HAP-1 (cell line): ENCODE measurements at regions not wholly inside any gene's neighbourhood (a gene's known extent, or its start where the extent isn't known, plus 50 kb on each side); places are given as distances from the start of the nearest gene placed in this dataset.

ENCODE experiments used
- DNase-seq, 2 experiments: peaks; one replicate each; pipeline ENCODE4 v3.0.0-alpha.2; 2016 to 2020; ENCODE audit warnings: low spot score in 2 of 2
- H3K27me3 ChIP-seq: fragments of 250-450 bp; sonication (Bioruptor Pico); 2 replicates; pipeline ENCODE4 v1.5.1; 2020; ENCODE audit warnings: low read depth, mild to moderate bottlenecking, moderate library complexity
- H3K36me3 ChIP-seq: fragments of 250-450 bp; sonication (Bioruptor Pico); replicated peaks from 2 replicates; pipeline ENCODE4 v1.5.1; 2020; ENCODE audit warnings: mild to moderate bottlenecking
- H3K4me1 ChIP-seq: fragments of 250-450 bp; sonication (Bioruptor Pico); 2 replicates; pipeline ENCODE4 v1.5.1; 2020; ENCODE audit warnings: mild to moderate bottlenecking
- H3K4me3 ChIP-seq: fragments of 250-450 bp; sonication (Bioruptor Pico); 2 replicates; pipeline ENCODE4 v1.5.1; 2020; ENCODE audit warnings: mild to moderate bottlenecking, moderate library complexity
- H3K9me3 ChIP-seq: fragments of 250-450 bp; sonication (Bioruptor Pico); 2 replicates; pipeline ENCODE4 v1.5.1; 2020; ENCODE audit warnings: mild to moderate bottlenecking, moderate library complexity
- in situ Hi-C: fragments of 300-500 bp; cut with MboI; formaldehyde crosslinking; loops from 3 replicates; pipeline ENCODE4 v1.14.3; 2020; ENCODE audit warnings: low sequenced_read_pairs, inconsistent platforms, mixed read lengths

DNA sequence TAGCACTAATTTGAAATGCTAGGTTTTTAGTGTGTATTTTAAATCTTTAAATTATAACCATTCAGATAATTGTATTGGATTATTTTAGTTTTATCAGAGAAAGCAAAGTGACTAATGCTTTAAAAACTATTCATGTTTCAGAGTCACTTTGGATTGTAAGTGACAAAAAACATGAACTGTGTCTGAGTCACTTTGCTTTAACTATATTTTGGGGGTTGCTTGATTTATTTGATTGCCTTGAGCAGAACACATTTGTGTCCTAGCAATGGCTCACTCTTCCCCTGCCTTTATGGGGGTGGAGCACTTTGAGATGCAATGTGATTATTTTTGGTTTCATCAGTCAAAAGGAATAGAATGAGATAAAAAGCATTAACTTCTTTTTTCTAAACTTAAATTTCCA is 188.4 kb upstream of the ARX start:
- no peak overlapping the region for H3K4me3 ChIP-seq
- in situ Hi-C loops: no loop called here
- no peaks in the 10 kb centered on the region for H3K9me3 ChIP-seq
- H3K36me3 ChIP-seq: no peaks in the 10 kb centered on the region
- no peaks in the 10 kb centered on the region for H3K4me1 ChIP-seq
- no peaks in the 10 kb centered on the region for H3K27me3 ChIP-seq
- no peak for DNase-seq

DNA sequence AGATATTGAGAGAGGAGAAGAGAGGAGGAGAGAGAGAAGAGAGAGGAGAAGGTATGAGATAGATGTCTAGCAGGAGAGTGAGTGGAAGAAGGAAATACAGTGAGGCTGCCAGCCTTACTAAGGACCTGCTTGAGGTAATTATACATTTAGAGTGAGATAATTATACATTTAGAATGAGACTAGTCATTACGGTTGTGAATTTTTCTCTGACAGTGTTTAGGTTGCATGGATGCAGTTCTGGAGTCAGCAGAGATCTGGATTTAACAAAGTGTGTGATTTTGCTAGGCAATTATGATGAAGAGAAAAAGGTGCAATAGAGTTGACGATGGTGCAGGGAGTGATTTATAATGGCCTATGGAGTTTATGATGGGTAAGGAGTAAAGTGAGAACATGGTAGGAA is 187.1 kb upstream of the ARX start:
- DNase-seq: no peak
- no peaks in the 10 kb centered on the region for H3K4me1 ChIP-seq
- no peaks in the 10 kb centered on the region for H3K9me3 ChIP-seq
- no peaks in the 10 kb centered on the region for H3K27me3 ChIP-seq
- H3K36me3 ChIP-seq: no peaks in the 10 kb centered on the region
- H3K4me3 ChIP-seq: no peak overlapping the region
- in situ Hi-C loops: no loop called here

DNA sequence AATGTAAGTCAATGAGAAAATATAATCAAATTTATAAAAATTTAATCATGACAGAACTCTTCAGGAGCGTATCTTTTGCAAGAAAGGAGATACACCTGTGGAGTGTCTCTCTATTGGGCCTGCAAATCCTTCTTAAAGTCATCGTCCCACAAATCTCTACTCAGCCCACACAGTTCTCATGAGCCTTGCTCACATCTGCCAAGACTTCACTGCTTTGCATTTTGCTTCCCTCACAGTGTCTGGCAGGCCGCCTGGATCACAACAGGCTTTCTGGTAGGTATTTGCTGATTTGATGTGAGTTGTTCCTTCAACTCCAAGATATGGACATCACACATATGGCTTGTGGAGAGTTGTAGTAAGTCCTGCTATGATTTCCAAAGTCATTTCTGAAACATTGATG is 183.1 kb upstream of the ARX start:
- H3K4me3 ChIP-seq: no peak overlapping the region
- in situ Hi-C loops: no loop called here
- no peaks in the 10 kb centered on the region for H3K27me3 ChIP-seq

DNA sequence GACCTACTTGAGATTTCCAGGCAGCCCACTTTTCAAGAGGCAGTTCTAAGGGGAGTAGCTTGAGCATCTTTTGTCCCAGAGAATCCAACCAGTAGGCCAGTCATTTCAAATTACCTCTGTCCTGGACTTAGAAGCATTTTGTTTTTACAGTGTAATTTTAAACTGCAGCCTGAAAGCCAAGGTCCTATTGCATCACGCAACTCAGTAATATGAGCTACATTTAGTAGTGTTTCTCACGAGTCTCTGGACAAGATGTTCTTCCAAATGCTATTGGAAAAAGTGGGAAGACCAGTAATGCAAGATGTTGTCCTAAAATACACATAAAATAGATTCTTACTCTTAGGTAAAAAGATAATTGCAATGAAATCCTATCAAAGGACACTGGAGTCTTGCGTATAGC is 182.5 kb upstream of the ARX start:
- no peak for DNase-seq
- in situ Hi-C loops: no loop called here
- H3K4me1 ChIP-seq: peaks cover 12% of the 10 kb centered on the region
- no peaks in the 10 kb centered on the region for H3K36me3 ChIP-seq
- no peak overlapping the region for H3K4me3 ChIP-seq
- H3K27me3 ChIP-seq: no peaks in the 10 kb centered on the region
- H3K9me3 ChIP-seq: no peaks in the 10 kb centered on the region

More for the DNA sequence above, 183.1 kb upstream of the ARX start:
- no peaks in the 10 kb centered on the region for H3K9me3 ChIP-seq
- DNase-seq: no peak
- no peaks in the 10 kb centered on the region for H3K36me3 ChIP-seq
- H3K4me1 ChIP-seq: peaks cover 12% of the 10 kb centered on the region

DNA sequence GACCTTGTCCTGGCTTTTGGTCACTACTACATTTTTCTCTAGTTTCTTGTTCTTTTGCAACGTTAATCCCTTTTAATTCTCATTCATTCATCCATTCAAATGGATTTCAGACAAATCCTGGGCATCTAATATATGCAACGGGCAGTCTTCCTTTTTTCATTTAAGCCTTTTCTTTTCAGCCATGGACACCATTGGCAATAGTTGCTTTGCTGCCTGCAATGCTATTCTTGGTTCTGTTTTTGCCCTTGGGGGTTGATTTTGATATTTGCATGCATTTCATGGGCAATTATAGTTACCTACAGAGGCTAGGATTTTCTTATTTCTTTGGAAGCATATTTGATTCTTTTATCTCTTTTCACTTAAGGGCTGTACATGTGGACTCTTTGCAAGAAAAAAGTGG is 180.5 kb upstream of the ARX start:
- in situ Hi-C loops: no loop called here

DNA sequence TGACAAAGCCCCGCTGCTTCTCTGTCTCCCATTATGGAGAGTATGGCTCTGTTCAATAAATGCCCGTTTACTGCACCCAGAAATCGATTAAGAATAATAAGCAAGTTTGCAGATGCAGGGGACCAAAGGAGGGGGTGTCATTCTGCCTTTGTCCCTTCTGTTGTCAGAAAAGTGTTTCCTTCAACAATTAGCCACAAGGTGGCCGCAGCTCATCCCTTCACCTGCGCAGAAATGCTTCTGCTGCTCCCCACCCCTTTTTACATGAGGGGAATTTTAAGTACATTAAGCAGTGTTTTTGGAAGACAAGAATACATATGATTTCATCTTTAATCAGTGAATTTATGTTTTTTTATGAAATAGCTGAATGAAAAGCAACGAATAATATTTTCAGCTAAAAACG is 175.6 kb upstream of the ARX start:
- in situ Hi-C loops: no loop called here
- Histone ChIP-seq H3K27me3 (no peaks in the 10 kb centered on the region), H3K36me3 (no peaks in the 10 kb centered on the region), H3K9me3 (no peaks in the 10 kb centered on the region), H3K4me3 (no peak overlapping the region), H3K4me1 (peaks cover 11% of the 10 kb centered on the region)
- peak in 1 of 2 experiments; percentile 38 for DNase-seq

More for the DNA sequence above, 180.5 kb upstream of the ARX start:
- Histone ChIP-seq H3K4me1 (peaks cover 12% of the 10 kb centered on the region), H3K4me3 (no peak overlapping the region), H3K36me3 (no peaks in the 10 kb centered on the region), H3K9me3 (no peaks in the 10 kb centered on the region), H3K27me3 (no peaks in the 10 kb centered on the region)
- DNase-seq: peak; percentile 52 to 84

DNA sequence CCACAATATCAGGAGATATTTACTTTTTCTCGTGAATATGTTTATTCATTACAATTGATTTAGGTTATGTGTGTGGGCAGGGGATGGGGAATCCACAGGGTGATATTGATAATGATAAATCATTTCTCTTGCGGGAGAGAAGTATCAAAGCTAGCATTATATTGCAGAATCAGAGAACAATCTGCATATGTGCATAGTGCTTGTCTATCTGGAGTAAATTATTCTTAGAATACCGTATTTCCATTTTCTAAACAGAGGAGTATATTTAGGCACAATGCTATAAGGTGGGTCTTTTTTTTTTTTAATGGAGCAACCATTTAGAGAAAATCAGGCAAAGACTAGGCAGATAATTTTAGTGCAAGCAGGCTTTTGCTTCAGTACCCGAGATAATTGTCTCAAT is 166.0 kb upstream of the ARX start:
- peaks cover 19% of the 10 kb centered on the region for H3K4me1 ChIP-seq
- no peaks in the 10 kb centered on the region for H3K36me3 ChIP-seq
- in situ Hi-C loops: no loop called here
- DNase-seq: no peak
- no peak overlapping the region for H3K4me3 ChIP-seq
- no peaks in the 10 kb centered on the region for H3K27me3 ChIP-seq
- no peaks in the 10 kb centered on the region for H3K9me3 ChIP-seq

DNA sequence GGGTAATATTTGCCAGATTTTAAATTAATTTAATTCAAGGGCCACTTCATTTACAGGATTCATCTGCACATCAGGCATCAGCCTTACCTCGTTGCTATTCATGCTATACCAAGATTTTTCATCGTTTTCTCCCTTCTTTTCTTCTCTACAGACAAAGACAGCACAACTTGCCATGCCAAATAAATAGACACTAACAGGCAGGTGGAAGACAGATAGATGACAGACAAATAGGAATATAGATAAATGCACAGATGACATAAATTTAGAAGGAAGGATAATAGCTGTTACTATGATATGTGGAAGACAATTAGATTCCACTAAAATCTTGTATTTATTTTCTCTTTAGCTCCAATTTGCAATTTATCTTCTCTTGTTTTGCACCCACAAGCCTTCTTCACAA is 164.5 kb upstream of the ARX start:
- H3K27me3 ChIP-seq: no peaks in the 10 kb centered on the region
- peaks cover 19% of the 10 kb centered on the region for H3K4me1 ChIP-seq
- no peak for DNase-seq
- in situ Hi-C loops: no loop called here
- H3K4me3 ChIP-seq: no peak overlapping the region
- H3K9me3 ChIP-seq: no peaks in the 10 kb centered on the region
- H3K36me3 ChIP-seq: no peaks in the 10 kb centered on the region

DNA sequence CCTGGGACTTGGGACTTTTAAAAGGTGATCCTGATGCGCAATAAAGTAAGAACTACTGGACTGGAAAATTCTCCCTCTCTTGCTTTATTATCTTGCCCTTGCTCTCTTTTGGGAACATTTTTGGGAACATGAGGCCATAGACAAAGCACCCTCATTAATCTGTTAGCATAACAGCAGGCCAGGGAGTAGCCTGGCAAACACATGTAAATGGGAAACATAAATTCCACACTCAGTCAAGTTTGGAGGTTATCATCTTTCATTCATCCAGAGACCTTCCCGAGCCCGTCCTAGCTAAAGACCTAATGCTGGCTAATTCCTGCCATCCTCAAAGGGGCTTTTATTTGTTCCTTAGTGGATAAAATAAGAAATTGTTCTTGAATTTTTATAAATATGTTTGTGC is 162.8 kb upstream of the ARX start:
- no peak overlapping the region for H3K4me3 ChIP-seq
- in situ Hi-C loops: no loop called here
- H3K4me1 ChIP-seq: peaks cover 19% of the 10 kb centered on the region
- H3K27me3 ChIP-seq: no peaks in the 10 kb centered on the region
- peak; percentile 65 to 95 for DNase-seq
- no peaks in the 10 kb centered on the region for H3K9me3 ChIP-seq
- H3K36me3 ChIP-seq: no peaks in the 10 kb centered on the region

DNA sequence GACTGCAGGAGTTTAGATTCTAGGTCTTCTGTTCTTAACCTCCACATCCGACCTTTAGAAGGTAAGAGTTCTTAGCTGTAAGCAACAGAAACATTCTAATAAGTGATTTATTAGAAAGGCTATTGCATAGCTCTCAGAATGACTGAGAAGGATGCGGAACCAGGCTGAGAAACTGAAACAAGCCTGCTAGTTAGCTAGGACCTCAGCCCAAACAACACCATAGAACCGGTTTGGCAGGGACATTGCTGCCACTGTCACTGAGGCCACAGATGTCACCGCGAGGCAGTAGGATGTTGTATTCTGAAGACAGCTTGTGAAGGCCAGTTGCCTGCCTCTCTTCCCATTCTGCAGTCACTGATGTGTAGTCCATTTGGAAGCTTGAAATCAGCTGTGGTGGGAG is 160.0 kb upstream of the ARX start:
- Histone ChIP-seq H3K36me3 (no peaks in the 10 kb centered on the region), H3K9me3 (no peaks in the 10 kb centered on the region), H3K27me3 (no peaks in the 10 kb centered on the region), H3K4me3 (no peak overlapping the region), H3K4me1 (peaks cover 19% of the 10 kb centered on the region)
- in situ Hi-C loops: no loop called here
- DNase-seq: no peak

DNA sequence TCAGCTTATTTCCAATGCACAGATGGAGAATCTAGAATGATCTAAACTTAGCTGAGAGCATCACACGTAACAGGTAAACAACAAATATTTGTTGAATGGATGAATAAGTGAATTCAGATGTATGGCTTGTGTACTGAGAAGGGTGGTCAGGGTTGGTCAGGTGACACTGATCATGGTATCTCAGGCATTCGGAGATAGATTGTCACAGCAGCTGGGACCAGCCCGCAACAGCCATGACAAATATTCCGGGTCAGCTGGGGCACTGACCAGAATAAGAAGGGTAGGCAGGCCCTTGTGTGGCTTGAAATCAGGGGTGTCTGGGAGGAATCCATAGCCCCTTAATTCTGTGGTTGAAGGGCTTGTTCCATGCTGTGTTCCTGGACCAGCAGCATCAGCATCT is 159.4 kb upstream of the ARX start:
- Histone ChIP-seq H3K4me3 (no peak overlapping the region), H3K27me3 (no peaks in the 10 kb centered on the region), H3K36me3 (no peaks in the 10 kb centered on the region), H3K4me1 (peaks cover 19% of the 10 kb centered on the region), H3K9me3 (no peaks in the 10 kb centered on the region)
- DNase-seq: no peak
- in situ Hi-C loops: no loop called here

DNA sequence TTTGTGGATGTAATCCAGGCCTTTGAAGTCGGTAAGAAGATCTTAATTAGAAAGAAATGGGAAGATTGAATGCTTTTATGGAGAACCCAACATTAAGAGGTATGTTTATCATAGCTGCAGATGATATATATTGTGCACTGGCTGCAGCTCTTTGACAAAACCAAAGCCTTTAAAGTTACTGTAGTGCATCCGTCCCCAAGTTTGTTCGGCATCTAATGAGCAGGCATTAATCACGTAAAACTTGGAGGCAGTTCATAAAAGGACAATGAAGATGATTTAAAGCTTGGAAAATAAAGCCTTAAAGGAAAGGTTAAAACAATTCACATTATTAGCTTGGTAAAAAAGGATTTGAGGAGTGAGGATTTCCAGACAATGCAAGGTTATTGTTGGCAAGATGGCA is 150.8 kb upstream of the ARX start:
- no peak for DNase-seq

DNA sequence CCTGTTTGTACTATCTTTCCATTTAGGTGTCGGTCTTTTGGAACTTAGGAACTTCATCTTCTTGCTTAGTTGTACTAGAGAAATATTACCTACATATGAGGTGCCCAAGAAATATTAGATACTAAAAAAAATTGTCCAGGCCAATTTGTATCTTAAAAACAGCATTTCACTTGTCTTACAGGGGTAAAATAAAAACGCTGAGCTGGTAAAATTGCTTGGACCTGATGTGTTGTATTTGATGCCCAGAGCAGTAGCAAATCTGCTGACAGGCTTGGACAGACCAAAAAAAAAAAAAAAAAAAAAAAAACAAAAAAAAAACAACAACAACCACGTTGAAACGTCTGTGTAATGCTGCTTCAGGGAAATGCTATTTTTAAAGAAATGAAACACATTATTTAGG is 150.4 kb upstream of the ARX start:
- no peaks in the 10 kb centered on the region for H3K27me3 ChIP-seq
- no peaks in the 10 kb centered on the region for H3K9me3 ChIP-seq
- no peak overlapping the region for H3K4me3 ChIP-seq
- peaks cover 10% of the 10 kb centered on the region for H3K4me1 ChIP-seq
- no peaks in the 10 kb centered on the region for H3K36me3 ChIP-seq
- no peak for DNase-seq
- in situ Hi-C loops: no loop called here

More for the DNA sequence above, 150.8 kb upstream of the ARX start:
- Histone ChIP-seq H3K4me3 (no peak overlapping the region), H3K4me1 (peaks cover 10% of the 10 kb centered on the region), H3K9me3 (no peaks in the 10 kb centered on the region), H3K27me3 (no peaks in the 10 kb centered on the region), H3K36me3 (no peaks in the 10 kb centered on the region)
- in situ Hi-C loops: no loop called here

DNA sequence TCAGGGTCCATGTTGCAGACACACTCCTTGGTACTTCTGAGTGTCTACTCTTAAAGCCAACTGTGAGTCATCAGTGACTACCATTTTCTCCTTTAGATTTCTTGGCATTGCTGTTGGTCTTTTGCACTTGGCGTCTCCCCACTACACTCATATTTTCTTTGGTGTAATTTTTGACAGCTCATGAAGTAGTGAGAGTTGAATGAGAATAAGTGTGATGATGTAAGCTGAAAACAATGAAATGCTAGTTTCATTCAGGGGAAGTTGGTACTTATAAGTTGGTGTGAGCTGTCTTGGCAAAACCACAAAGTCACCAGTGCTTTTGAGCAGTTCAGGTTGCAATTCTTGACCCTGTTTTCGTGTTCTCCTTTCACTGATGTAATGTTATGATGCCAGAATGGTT is 142.9 kb upstream of the ARX start:
- no peaks in the 10 kb centered on the region for H3K27me3 ChIP-seq
- H3K36me3 ChIP-seq: no peaks in the 10 kb centered on the region
- H3K4me3 ChIP-seq: no peak overlapping the region
- in situ Hi-C loops: no loop called here
- no peaks in the 10 kb centered on the region for H3K9me3 ChIP-seq
- H3K4me1 ChIP-seq: 0 out of 2 replicates have a peak, but pooled peaks cover 3% of the 10 kb centered on the region
- DNase-seq: no peak

DNA sequence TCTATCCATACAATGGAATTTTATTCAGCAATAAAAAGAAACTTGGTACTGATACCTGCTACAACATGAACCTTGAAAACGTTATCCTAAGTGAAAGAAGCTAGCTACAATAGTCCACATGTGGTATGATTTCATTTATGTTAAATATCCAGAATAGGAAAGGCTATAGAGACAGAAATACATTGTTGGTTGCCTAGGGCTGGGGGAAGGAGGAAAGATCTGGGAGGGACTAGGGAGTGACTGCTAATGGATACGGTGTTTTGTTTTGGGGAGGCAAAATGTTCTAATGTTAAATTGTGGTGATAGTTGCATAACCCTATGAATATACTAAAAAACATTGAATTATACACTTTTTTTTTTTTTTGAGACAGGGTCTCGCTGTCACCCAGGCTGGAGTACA is 141.1 kb upstream of the ARX start:
- Histone ChIP-seq H3K9me3 (no peaks in the 10 kb centered on the region), H3K4me1 (0 out of 2 replicates have a peak, but pooled peaks cover 3% of the 10 kb centered on the region), H3K36me3 (no peaks in the 10 kb centered on the region), H3K27me3 (no peaks in the 10 kb centered on the region), H3K4me3 (no peak overlapping the region)
- in situ Hi-C loops: no loop called here
- DNase-seq: no peak
